Activated T-cell treated with anti-CD3 and anti-CD28 coated beads, Interleukin-2, amount 50 U/mL, for 48 hours (primary cell): ENCODE measurements at regions not wholly inside any gene's neighbourhood (a gene's known extent, or its start where the extent isn't known, plus 50 kb on each side); places are given as distances from the start of the nearest gene placed in this dataset.

Experiments
- DNase-seq, 2 experiments: peaks; one replicate each; pipeline ENCODE4 v3.0.0-alpha.2; 2020

DNA sequence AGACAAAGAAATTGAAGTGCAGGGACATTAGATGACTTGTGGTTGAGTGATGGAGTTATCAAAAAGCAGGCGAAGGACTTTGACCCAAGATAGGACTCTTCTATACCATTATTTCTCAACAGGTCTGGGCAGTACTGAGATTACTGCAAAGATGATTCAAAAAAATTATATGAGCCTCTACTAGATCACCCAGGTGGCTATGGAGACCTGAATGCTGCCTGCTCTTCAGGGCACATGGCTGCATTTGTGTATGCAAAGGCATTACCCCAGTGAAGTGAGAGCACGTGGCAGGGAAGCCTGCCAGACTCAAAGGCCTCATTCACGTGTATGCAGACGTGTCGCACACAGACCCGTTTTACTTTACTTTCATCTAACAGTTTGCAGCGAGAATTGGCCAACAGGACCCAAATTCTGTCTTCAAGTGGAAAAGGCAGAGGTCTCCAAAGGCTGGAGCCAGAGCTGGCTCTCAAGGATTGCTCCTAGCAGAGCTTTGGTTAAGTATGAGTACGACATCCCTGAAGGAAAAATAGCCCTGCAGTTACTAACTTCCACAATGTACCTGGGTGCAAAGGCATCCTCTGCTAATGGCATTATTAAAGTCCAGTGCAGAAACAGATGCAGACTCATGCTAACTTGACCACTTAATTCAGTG, 113.8 kb upstream of the ARMC2 start:
- no peak for DNase-seq

DNA sequence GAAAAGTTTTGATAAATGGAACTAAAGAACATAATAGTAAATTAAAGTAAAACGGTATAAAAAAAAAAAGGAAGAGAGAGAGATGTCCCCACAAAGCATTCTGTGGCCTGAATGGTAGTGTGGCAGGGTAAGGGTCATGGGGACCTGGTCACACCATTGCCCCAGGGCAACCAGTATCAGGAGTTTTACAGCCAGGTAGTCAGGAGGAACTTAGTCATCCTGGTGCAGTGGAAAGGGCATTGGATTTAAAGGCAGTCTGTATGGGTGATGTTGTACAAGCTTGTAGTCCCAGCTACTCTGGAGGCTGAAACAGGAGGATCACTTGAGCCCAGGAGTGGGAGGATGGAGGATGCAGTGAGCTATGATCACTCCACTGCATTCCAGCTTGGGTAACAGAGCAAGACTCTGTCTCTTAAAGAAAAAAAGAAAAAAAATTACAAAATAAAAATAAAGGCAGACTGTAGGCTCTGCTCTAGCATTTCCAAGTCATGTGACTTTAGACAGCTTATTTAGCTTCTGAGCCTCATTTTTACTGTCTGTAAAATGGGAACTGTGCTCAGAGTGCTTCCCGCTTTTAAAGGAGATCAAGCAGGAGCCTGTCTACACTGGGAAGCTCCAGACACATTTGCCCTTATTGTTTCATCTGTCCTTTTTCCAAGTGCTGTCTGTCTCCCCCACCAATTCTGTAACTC, 112.8 kb upstream of the ARMC2 start:
- no peak for DNase-seq

DNA sequence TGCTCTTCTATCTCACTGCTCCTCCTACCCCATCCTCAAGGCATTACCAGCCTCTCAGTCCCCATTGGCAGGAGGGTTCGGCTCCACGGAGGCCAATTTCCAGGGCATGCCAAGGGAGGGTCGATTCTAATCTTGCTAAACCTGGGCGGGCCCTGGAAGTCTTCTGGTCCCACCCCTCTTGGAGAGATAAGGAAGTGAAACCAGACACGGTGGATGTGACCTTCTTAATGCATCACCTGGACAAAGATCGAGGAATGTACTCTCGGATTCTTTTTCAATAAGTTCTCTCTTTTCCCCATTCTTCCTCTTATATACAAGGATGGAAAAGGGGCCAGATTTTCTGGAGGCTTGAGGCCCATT, 112.2 kb upstream of the ARMC2 start:
- DNase-seq: no peak

DNA sequence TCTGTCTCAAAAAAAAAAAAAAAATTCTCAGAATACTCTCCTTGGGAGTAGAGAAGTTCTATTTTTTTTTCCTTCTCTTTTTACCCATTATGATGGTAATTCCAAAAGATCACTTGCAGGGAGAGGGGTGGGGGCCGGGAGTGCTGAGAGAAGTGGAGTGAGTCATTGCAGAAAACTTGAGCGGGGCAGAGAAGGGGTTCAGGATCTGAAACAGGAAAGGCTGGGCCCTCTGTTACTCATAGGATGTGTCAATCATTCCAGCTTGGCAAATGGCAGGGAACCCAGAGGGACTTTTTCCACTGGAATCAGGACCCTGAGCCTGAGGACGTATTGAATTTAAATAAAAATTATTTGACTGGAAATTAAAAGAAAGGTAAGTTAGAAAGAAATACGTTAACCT, 111.4 kb upstream of the ARMC2 start:
- DNase-seq: no peak

DNA sequence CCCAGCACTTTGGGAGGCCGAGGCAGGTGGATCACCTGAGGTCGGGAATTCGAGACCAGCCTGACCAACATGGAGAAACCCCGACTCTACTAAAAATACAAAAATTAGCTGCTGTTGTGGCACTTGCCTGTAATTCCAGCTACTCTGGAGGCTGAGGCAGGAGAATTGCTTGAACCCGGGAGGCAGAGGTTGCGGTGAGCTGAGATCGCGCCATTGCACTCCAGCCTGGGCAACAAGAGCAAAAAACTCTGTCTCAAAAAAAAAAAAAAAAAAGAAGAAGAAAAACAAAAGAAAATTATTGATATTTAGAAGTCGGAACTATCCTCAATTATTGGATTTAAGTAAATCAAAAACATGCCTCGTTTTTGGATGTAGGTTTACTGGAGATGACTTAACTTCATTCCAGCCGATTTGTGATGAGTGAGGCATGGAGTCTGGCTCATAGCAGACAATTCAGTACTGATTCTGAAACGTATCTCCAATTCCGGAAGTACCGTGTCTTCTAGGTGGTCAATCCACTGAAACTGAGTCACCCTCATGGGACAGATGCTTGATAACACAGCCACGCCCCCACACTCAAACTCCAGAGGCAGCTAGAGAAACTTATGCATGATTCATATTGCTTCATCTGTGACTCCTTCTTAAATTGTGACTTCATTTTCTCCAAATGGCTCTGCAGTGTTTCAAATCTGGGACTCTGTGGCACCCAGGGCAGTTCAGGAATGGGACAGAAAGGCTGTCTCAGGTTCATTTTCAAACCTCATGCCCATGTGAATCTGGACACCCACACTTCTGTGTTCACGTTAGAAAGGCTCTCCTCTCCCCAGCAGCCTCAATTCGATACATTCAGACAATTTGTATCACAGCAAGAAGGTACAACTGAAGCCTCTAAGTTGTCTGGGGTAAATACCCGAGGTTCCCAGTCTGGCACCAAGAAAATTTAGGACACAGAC, 110.4 kb upstream of the ARMC2 start:
- peak; percentile 63 to 64 for DNase-seq

DNA sequence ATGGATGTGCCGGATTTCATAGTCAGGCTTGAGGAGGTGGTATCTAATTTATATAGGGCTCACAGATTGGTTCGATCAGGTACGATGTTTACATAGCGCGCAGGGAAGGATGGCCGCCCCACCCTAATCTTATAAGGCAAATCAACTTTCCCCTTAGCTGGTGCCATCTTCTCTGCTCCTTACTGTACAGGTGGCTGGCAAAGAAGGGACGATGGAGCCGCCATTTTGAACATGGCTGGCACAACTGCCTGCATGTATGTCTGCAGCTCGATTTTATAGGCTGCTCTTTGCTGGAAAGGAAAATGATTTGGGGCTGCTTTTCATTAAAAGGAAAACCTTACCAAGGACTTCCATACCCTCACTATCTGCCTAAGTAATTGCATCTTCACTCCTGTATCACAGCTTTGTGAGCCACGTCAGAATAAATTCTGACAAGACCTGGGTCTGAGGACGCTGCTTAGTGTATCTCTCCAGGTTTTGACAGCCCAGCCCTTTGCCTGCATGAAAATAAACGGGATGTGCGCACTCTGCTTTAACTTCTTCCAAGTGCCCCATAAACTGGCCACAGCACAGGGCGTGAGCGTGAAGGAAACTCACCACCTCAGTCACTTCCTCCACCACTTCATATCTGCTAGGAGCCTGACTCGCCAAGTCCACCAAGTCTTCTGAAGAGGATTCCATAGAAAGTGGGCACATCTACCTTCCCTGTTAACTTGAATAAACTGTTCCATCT, 109.4 kb upstream of the ARMC2 start:
- no peak for DNase-seq

DNA sequence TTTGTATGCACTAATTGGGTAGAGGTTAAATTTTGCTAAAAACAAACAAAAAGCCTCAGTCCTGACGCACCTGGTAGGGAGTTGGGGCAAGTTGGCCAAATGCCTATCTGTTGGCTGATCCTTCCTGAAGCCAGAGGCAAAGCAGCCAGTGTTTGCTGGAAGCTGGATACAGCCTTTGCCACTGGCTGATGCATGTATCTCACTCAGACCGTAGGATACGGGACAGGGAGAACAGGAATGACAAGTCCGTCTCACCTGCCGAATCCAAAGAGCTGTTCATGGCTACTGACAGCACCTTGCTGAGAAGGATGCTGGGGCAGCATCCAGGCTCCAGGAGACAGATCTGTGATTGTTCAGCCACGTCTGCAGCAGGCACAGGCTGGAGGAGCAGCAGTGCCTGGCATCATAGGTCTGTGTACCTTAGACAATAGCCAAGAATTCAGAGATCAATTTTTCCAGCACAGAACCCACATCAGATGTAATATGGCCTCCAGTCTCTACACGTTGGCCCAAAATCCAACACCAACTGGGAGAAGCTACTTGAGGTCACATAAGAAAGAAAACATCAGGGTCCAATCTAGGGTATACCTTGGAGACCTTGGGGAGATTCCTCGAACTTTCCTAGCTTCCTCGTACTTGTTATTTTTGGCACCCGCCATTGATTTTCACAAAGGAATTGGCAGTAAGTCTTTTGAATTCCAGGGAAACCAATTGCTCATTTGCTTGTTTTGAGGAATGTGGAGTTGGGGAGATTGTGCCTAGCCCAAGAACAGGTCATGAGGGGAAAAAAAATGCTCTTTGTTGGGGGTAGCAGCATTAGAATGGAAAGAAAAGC, 108.5 kb upstream of the ARMC2 start:
- DNase-seq: no peak

DNA sequence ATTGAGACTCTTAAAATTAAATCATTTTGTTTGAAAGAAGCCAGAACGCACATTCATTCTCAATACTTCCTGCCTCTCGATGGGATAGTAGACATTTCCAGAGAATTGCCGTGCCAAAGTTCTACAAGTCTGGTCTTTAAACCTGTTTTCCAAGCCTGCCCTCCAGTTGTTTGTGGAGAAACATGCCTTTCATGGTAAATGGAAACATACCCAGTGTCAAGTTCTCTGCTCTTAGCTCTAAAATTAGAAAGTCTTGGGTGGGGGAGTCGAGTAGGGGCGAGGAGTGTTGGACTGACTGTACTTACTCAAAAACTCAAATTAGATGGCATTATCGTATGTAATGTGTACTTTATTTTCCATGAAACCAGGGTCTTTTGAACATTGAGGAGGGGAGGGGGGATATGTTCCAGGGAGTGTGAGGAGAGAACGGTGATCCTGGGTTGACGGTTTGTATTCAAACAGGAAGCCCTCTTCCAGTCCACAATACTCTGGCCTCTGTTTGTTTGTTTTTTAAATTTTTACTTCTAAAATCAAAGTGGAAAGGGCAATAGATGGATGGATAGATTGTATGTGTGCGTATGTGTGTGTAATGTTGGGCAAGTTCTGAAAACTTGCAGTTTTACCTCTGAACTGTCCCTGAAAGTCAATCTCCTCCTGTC, 106.8 kb upstream of the ARMC2 start:
- DNase-seq: no peak

DNA sequence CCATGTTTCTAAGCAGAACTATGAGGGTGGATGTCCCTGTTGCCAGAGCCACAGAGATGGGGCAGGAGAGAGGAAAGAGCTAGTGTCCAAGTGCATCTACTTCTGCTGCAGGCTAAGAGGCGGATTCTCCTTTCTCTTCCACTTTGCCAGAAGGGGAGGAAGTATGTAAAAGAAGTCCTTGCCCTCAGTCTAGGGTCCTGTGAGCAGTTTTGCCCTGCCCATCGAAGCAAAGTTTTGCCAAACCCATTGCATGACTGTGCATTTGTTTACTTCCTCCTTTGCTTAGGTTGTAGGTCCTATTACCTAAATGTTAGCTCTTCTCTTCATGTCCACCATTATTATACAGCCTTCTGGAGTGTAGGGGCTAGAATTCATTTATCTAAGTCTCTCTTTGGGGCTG, 106.2 kb upstream of the ARMC2 start:
- DNase-seq: no peak

DNA sequence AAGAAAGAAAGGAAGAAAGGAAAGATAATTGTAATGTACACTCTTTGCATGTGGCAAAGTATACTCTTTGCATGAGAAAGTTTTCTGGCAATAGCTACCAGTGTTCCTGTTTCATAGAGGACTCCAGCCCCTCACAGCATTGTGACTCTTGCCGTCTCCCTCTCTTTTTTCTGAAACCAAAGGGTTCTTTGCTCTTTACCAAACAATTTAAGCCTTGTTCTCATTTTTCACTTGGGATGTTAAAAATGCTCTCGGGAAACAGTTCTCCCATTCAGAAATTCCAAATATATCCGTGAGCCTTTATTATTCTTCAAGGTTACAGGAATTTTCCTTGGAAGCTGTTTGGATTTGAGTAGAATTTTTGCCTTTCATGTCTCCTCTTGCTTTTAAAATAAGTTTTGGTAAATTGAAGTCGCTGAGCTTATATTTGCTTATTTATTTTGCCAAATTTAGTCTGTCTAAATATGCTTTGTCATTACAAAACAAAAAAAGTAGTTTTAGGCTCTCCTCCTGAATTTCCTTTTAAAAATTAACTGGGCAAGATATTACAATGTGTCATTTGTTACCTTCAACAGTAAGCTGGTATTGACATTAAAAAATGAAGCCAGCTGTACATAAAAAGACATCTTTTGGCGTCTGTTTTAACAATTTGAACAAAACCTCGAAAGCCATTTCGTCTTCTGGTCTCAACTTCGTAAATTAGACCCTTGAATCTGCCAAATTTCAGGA, 103.8 kb upstream of the ARMC2 start:
- no peak for DNase-seq

DNA sequence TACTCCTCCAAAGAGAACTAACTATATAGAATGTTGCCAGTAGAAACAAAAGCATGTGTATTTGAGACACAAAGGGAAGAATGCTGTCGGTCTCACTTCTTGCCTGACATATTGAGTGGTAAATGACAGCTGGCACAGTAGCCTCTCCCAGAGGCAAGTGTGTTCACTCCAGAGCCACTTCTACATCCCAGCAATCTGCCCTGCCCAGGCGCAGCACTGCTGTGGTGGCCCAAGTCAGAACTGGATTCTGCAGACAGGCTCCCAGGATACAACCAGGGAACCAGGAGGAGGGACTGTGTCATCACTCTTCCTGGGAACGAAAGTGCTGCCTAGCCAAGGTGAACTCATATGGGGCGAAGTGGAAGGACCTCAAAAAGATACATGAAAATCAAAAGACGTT, 103.2 kb upstream of the ARMC2 start:
- DNase-seq: no peak

DNA sequence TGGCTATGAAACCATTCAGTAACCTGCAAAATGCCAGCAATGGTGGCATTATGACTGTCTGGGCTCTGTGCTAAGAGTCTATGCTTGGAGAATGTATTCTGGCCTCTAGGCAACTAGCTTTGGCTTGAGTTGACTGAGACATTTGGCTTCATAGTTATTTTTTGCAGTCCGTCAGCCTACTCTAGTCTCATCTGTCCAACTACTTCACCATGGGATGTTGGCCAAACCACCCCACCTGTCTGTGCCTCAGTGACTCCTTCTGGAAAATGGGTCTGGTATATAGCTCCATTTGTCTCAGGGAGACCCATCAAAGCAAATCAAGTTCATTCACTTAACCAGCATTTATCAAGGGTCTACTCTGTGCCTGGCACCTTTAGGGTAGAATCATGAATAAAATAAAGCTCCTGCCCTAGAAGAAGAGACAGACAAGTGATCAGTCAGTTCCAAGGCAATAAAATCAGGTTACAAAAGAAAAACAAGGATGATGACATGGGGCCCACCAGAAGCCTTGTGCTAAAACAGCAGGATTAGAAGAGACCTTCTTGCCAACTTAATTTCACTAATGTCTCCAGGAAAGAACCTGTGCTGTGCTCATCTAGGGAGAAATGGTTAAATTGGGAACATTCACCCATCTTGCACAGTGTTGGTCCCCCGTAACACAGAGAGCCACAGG, 102.4 kb upstream of the ARMC2 start:
- DNase-seq: no peak

DNA sequence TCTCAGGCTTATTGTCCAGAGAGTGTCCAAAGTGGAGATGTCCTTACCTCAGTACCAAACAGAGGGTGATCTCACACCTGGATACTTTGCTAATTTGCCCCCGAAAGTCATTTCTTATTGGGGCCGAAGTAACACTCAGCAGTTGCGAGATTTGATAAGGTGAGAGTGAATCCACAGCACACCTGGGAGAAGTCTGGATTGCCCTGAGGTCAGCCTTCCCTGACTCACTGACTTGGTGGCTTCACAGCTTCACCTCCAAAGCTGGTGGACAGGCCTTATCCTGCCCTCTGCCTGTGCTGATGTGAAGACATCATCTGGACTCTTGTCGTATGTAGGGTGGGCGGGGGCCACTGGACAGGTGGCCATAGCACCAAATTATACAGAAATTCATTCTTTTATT, 101.9 kb upstream of the ARMC2 start:
- no peak for DNase-seq

DNA sequence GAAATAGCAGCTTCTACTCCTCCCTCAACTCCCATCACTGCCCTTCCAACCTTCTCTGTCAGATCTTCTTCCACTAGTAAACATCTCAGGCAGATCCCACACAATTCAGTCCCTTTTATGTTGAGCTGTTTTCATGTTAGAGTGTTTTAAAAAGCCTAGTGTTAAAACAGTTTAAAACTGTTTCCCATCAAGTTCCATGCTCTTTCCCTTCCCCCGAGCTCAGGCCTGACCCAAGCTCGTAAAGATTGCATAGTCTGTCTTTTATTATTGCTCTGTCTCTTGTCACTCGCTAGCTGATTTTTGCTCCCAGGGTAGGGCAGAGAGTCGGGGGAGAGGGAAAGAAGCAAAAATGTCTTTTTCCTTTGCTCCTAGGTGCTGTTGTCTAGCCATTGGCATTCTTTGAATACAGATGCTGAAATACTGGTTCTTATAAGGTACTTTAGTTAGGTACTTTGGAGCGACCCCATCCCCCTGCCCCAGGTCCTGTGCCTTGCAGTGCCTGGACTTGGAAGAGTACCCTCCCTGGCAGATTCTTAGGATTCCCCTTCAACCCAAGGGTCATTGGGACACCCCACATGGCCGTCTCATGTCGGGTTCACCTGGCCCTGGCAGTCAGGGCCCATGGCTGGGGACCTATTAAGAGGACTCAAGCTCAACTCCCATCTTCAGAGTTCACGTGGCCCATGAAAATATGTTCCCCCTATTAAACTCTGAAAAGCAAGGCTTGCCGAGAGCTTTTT, 101.2 kb upstream of the ARMC2 start:
- DNase-seq: no peak

DNA sequence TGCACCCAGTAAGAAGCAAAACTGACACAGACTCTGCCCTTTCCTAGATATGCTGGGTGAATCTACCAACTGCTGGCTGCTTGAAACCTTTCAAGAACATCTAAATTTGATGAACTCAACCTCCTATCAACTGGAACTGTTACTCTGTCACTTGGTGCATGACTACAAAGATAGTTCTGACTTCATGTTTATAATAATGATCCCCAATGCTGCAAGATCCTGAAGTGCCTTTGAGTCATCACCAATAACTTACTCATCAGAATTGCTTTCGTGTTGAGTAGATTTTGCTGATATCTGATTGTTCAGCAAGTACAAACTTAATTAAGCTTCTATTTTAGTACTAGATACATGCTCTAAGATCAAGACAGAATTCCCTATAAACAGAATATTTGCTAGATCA, 100.2 kb upstream of the ARMC2 start:
- DNase-seq: no peak

DNA sequence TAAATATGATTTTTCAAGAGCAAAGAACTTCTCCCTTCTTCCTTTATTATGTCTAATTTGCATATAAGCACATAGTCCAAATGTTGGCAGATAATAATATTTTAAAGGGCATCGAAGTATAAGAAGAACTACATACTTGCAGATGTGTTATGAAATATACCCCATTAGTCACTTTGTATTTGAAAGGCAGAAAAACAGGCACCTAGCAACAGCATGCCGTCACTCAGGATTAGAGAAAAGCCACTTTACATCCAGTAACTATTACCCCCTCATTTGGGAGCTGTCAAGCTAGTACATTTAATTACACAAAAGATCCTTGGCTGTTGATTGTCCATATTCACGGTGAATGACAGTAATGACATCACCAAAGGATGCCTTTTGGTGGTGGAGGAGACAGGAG, 99.3 kb upstream of the ARMC2 start:
- no peak for DNase-seq

DNA sequence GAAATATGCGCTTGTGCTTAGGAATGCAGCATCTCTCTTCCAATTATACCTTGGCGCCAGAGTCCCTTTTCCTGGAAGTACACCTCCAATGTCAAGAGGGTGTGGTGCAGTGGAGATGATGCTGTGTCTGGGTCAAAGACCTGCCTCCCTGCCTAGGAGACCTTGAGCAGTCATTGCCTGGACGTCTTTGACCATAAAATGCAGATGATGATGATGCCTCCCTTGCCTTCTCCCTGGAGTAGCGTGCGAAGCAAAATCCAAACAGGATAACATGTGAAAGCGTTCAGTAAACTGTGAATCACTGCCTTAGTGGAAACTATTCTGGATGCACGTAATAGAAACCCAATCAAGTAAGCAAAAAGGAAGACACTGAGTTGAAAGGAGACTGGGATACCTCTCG, 97.4 kb upstream of the ARMC2 start:
- DNase-seq: no peak

DNA sequence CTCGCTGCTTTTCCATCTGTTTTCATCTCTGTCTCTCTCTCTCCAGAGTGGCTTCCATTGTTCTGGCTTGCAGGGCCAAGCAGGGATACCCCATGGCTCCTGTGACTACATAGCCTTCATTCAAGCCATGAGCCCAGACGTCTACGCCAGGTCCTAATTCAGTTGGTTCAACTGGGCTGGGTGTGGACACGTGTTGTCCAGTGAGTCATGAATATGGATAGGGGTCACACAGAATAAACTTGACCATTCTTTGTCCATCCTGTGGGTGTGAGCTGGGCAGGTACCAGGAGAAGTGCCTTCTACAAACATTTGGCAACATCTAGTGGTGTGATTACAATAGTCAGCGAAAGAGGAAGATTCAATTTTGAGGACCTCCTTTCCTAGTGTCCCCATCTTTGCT, 96.9 kb upstream of the ARMC2 start:
- DNase-seq: no peak

DNA sequence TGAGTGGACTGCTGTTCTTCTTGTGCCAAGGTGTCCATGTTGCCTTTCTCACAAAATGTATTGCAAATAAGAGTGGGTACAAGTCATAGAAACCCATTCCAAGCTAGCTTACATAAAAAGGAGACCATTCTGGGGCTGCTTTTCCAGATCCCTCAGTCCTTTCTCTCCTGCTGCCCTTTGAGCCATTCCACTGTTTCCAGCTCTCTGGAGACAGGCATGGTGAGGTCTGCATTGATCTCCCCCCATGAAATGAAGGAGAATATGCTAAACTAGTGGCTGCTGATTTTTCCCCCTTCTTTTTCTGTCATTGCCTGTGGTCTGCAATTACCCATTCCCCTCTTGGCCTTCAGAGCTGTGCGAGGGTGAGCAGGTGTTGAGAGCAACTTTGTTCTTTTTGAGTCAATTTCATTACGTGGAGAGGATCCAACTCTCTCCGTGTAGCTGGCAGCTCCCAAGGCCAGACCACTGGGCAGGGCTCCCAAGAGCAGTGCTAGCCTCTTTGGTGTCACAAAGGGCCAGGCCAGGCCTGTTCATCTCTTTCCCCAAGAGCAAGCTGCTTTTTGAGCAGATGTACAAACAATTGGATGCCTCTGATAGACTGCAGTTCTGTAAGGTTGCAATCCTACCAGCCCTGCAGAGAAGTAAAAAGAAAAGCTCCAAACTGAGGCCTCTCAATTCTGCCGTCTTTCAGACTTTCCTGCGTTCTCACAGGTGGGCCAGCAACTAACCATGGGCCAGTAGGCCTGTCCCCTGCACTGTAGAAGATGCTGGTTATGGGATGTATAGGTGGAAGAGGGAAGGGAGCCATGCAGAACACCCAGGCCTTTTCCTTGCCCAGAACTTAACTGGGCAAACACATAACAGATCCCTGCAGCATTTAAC, 96.1 kb upstream of the ARMC2 start:
- DNase-seq: no peak
